ENCODE measurements at regions not wholly inside any gene's neighbourhood (a gene's known extent, or its start where the extent isn't known, plus 50 kb on each side); places are given as distances from the start of the nearest gene placed in this dataset.

DNA sequence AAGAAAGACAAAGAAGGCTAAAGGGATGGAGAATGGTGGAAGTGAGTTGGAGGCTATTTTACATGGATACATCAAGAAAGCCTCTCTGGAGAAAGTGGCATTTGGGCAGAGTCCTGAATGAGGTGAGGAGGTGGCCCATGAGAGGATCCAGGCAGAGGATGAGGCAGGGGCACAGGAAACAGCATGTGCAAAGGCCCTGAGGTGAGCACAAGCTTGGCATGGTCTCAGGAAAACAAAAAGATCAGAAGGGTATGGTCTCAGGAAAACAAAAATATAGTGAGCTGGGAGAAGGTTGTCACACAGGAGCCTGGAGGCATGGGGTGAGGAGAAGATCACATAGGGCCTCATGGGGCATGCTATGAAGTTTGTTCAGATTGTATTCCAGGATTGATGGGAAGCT, 62.1 kb upstream of the F3 start:
- TF ChIP-seq ZNF169 (tag by site-specific recombination; IDR thresholded peaks at IDR 0.05) (no peak), ZNF629 (tag by site-specific recombination; IDR thresholded peaks at IDR 0.05) (no peak), ZNF121 (tag by site-specific recombination; IDR thresholded peaks at IDR 0.05) (no peak), ZNF610 (tag by site-specific recombination; IDR thresholded peaks at IDR 0.05; ENCODE audit: borderline replicate concordance) (no peak), ZNF416 (tag by site-specific recombination; IDR thresholded peaks at IDR 0.05) (no peak), ZNF23 (tag by site-specific recombination; IDR thresholded peaks at IDR 0.05; ENCODE audit: borderline replicate concordance) (no peak), ZNF24 (tag by site-specific recombination; IDR thresholded peaks at IDR 0.05) (no peak), PRDM1 (tag by site-specific recombination; IDR thresholded peaks at IDR 0.05) (no peak), ZNF776 (tag by site-specific recombination; IDR thresholded peaks at IDR 0.05; ENCODE audit: borderline replicate concordance) (no peak), SALL2 (tag by site-specific recombination; IDR thresholded peaks at IDR 0.05; ENCODE audit: borderline replicate concordance) (no peak)
- TF ChIP-seq, protein P1, sequence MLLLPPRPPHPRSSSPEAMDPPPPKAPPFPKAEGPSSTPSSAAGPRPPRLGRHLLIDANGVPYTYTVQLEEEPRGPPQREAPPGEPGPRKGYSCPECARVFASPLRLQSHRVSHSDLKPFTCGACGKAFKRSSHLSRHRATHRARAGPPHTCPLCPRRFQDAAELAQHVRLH (tag by site-specific recombination; IDR thresholded peaks at IDR 0.05), result no peak
- TF ChIP-seq, protein P2, sequence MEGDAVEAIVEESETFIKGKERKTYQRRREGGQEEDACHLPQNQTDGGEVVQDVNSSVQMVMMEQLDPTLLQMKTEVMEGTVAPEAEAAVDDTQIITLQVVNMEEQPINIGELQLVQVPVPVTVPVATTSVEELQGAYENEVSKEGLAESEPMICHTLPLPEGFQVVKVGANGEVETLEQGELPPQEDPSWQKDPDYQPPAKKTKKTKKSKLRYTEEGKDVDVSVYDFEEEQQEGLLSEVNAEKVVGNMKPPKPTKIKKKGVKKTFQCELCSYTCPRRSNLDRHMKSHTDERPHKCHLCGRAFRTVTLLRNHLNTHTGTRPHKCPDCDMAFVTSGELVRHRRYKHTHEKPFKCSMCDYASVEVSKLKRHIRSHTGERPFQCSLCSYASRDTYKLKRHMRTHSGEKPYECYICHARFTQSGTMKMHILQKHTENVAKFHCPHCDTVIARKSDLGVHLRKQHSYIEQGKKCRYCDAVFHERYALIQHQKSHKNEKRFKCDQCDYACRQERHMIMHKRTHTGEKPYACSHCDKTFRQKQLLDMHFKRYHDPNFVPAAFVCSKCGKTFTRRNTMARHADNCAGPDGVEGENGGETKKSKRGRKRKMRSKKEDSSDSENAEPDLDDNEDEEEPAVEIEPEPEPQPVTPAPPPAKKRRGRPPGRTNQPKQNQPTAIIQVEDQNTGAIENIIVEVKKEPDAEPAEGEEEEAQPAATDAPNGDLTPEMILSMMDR (tag by site-specific recombination; IDR thresholded peaks at IDR 0.05), result no peak
- TF ChIP-seq, protein P3, sequence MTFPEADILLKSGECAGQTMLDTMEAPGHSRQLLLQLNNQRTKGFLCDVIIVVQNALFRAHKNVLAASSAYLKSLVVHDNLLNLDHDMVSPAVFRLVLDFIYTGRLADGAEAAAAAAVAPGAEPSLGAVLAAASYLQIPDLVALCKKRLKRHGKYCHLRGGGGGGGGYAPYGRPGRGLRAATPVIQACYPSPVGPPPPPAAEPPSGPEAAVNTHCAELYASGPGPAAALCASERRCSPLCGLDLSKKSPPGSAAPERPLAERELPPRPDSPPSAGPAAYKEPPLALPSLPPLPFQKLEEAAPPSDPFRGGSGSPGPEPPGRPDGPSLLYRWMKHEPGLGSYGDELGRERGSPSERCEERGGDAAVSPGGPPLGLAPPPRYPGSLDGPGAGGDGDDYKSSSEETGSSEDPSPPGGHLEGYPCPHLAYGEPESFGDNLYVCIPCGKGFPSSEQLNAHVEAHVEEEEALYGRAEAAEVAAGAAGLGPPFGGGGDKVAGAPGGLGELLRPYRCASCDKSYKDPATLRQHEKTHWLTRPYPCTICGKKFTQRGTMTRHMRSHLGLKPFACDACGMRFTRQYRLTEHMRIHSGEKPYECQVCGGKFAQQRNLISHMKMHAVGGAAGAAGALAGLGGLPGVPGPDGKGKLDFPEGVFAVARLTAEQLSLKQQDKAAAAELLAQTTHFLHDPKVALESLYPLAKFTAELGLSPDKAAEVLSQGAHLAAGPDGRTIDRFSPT (tag by site-specific recombination; IDR thresholded peaks at IDR 0.05), result no peak
